GM23338 (cell line): ENCODE measurements at regions not wholly inside any gene's neighbourhood (a gene's known extent, or its start where the extent isn't known, plus 50 kb on each side); places are given as distances from the start of the nearest gene placed in this dataset.
"Not testable (repeated sequence)": the region's sequence is repeated elsewhere in the genome, so short reads cannot be mapped to it uniquely, and the experiment has no call there.

Experiments
- CTCF ChIP-seq, 2 experiments: fragments of 200-600 bp in 1 of 2; sonication (generic) in 1 of 2; conservative IDR thresholded peaks; 2 replicates each; pipeline versions ENCODE4 v1.5.1 to v1.6.1; 2016 to 2017; ENCODE audit warnings: antibody characterized with exemption in 2 of 2, low read depth in 2 of 2, mild to moderate bottlenecking in 2 of 2, moderate library complexity in 1 of 2
- EZH2phosphoT487 ChIP-seq: fragments of 200-600 bp; sonication (generic); IDR thresholded peaks from one replicate; pipeline ENCODE4 v1.8.1; 2018; ENCODE audit warnings: antibody characterized with exemption; ENCODE audit not compliant: unreplicated experiment
- REST ChIP-seq: IDR thresholded peaks from one replicate; pipeline ENCODE4 v1.6.1; 2018; ENCODE audit warnings: antibody characterized with exemption; ENCODE audit not compliant: unreplicated experiment

GRCh38 chr14:29023505-29023904, 256.9 kb downstream of the FOXG1 start:
- not testable (repeated sequence) for TF ChIP-seq REST; CTCF (conservative IDR thresholded peaks at IDR 0.05; ENCODE audit: low read depth in 2 of 2); EZH2phosphoT487
